WTC11 (cell line): ENCODE measurements at regions not wholly inside any gene's neighbourhood (a gene's known extent, or its start where the extent isn't known, plus 50 kb on each side); places are given as distances from the start of the nearest gene placed in this dataset.

ENCODE experiments used
- ATAC-seq: fragments of 200-7000 bp; cut with Tn5 transposase; 2 replicates; pipeline ENCODE4 v1.10.0; 2021; ENCODE audit warnings: mild to moderate bottlenecking, moderate library complexity
- CTCF ChIA-PET: fragments of 300-600 bp; sonication (Branson Sonifier 250); formaldehyde crosslinking; loops from one replicate; lab custom pipeline; 2021; ENCODE audit warnings: antibody characterized with exemption; lab: Charles Lee
- POLR2A ChIA-PET: fragments of 350-600 bp; sonication (Branson Sonifier 250); formaldehyde crosslinking; loops from one replicate; lab custom pipeline; 2021; ENCODE audit warnings: antibody characterized with exemption; lab: Charles Lee
- DNase-seq: peaks from one replicate; pipeline ENCODE4 v3.0.0; 2021; ENCODE audit warnings: low spot score
- H3K27ac Mint-ChIP-seq: 2 replicates; pipeline ENCODE4 v1.8.0; 2021; ENCODE audit warnings: mixed read lengths
- H3K27me3 Mint-ChIP-seq: 2 replicates; pipeline ENCODE4 v1.8.0; 2021; ENCODE audit warnings: low read depth, mild to moderate bottlenecking, moderate library complexity, mixed read lengths
- H3K36me3 Mint-ChIP-seq: 2 replicates; pipeline ENCODE4 v1.8.0; 2021; ENCODE audit warnings: mixed read lengths
- H3K4me1 Mint-ChIP-seq: 2 replicates; pipeline ENCODE4 v1.8.0; 2022; ENCODE audit warnings: mixed read lengths
- H3K4me3 Mint-ChIP-seq: 2 replicates; pipeline ENCODE4 v1.8.0; 2021; ENCODE audit warnings: mild to moderate bottlenecking, moderate library complexity, mixed read lengths
- H3K9me3 Mint-ChIP-seq: 2 replicates; pipeline ENCODE4 v1.8.0; 2021; ENCODE audit warnings: mixed read lengths
- ARID4B ChIP-seq: sonication (generic); formaldehyde crosslinking; IDR thresholded peaks from 2 replicates; pipeline ENCODE4 v1.8.0; 2023; ENCODE audit warnings: missing genetic modification reagents, mild to moderate bottlenecking, borderline replicate concordance
- ATF6 ChIP-seq: sonication (generic); formaldehyde crosslinking; IDR thresholded peaks from 2 replicates; pipeline ENCODE4 v1.8.1; 2023; ENCODE audit warnings: mild to moderate bottlenecking, missing genetic modification reagents
- E2F4 ChIP-seq: sonication (generic); formaldehyde crosslinking; IDR thresholded peaks from 2 replicates; pipeline ENCODE4 v1.8.1; 2022; ENCODE audit warnings: low read depth, mild to moderate bottlenecking, moderate library complexity, missing genetic modification reagents, borderline replicate concordance
- ERG ChIP-seq: fragments of 250-450 bp; sonication (Bioruptor Pico); IDR thresholded peaks from 2 replicates; pipeline ENCODE4 v1.8.0; 2021; ENCODE audit warnings: mild to moderate bottlenecking
- GTF2I ChIP-seq: fragments of 250-450 bp; sonication (Bioruptor Pico); conservative IDR thresholded peaks from 2 replicates; pipeline ENCODE4 v1.4.0; 2021; ENCODE audit warnings: mild to moderate bottlenecking
- PREB ChIP-seq: sonication (generic); formaldehyde crosslinking; IDR thresholded peaks from 2 replicates; pipeline ENCODE4 v1.8.1; 2022; ENCODE audit warnings: mild to moderate bottlenecking, missing genetic modification reagents, moderate library complexity, borderline replicate concordance
- SMAD4 ChIP-seq: sonication (generic); formaldehyde crosslinking; IDR thresholded peaks from 2 replicates; pipeline ENCODE4 v1.8.0; 2022; ENCODE audit warnings: mild to moderate bottlenecking, missing genetic modification reagents
- SOX15 ChIP-seq: fragments of 250-450 bp; sonication (Bioruptor Pico); IDR thresholded peaks from 2 replicates; pipeline ENCODE4 v1.9.0; 2021; ENCODE audit warnings: mild to moderate bottlenecking
- ZNF317 ChIP-seq: sonication (generic); formaldehyde crosslinking; IDR thresholded peaks from 2 replicates; pipeline ENCODE4 v1.8.1; 2023; ENCODE audit warnings: low read depth, mild to moderate bottlenecking, moderate library complexity, missing genetic modification reagents, borderline replicate concordance
- ZNF512 ChIP-seq: sonication (generic); formaldehyde crosslinking; IDR thresholded peaks from 2 replicates; pipeline ENCODE4 v1.8.1; 2022; ENCODE audit warnings: missing genetic modification reagents, borderline replicate concordance
- ZNF532 ChIP-seq: fragments of 250-450 bp; sonication (Bioruptor Pico); IDR thresholded peaks from 2 replicates; pipeline ENCODE4 v1.9.0; 2021; ENCODE audit warnings: mild to moderate bottlenecking, borderline replicate concordance

GRCh38 chr7:110454713-110455112 lies 636.2 kb upstream of the LRRN3 start:
- H3K27me3 Mint-ChIP-seq, result no peaks in the 10 kb centered on the region
- no peak overlapping the region for H3K27ac Mint-ChIP-seq
- no peak for DNase-seq
- POLR2A ChIA-PET, result no interaction called here
- no peaks in the 10 kb centered on the region for H3K4me1 Mint-ChIP-seq
- H3K4me3 Mint-ChIP-seq, result no peak overlapping the region
- CTCF ChIA-PET, result no interaction called here
- no peak for ATAC-seq
- TF ChIP-seq SMAD4, result no peak
- no peak for TF ChIP-seq GTF2I (CRISPR knock-in tag)
- no peak for TF ChIP-seq SOX15
- no peak for TF ChIP-seq E2F4 (CRISPR knock-in tag)
- TF ChIP-seq ZNF512 (CRISPR knock-in tag), result no peak
- no peak for TF ChIP-seq ZNF317 (CRISPR knock-in tag)
- TF ChIP-seq ZNF532 (CRISPR knock-in tag), result no peak
- TF ChIP-seq, all 79 proteins: peak for 0
- Mint-ChIP-seq H3K36me3 (no peaks in the 10 kb centered on the region), H3K9me3 (peaks cover 7% of the 10 kb centered on the region)

- ATAC-seq, result no peak
- TF ChIP-seq PREB (CRISPR knock-in tag), result no peak
- TF ChIP-seq, all 79 proteins: peak for 0
- Mint-ChIP-seq H3K36me3 (no peaks in the 10 kb centered on the region), H3K4me1 (no peaks in the 10 kb centered on the region), H3K9me3 (no peaks in the 10 kb centered on the region; the same call in 1 of the 2 replicates), H3K27me3 (no peaks in the 10 kb centered on the region), H3K27ac (no peak overlapping the region), H3K4me3 (no peak overlapping the region)
- ChIA-PET CTCF (no interaction called here), POLR2A (no interaction called here)
- no peak for DNase-seq
Observed at GRCh38 chr7:110461621-110462020, 629.3 kb upstream of the LRRN3 start.

GRCh38 chr7:110470420-110470819 lies 620.5 kb upstream of the LRRN3 start:
- Mint-ChIP-seq H3K4me1 (no peaks in the 10 kb centered on the region), H3K36me3 (peaks cover 16% of the 10 kb centered on the region; the same call in 1 of the 2 replicates), H3K9me3 (peaks cover 26% of the 10 kb centered on the region), H3K27ac (no peak overlapping the region), H3K4me3 (no peak overlapping the region), H3K27me3 (no peaks in the 10 kb centered on the region)
- ChIA-PET CTCF (no interaction called here), POLR2A (no interaction called here)
- ATAC-seq (no peak), DNase-seq (no peak)
- TF ChIP-seq ARID4B (CRISPR knock-in tag), result no peak
- no peak for TF ChIP-seq ERG
- no peak for TF ChIP-seq ATF6 (CRISPR knock-in tag)
- TF ChIP-seq PREB (CRISPR knock-in tag), result no peak
